GM18867 (cell line): ENCODE measurements at regions not wholly inside any gene's neighbourhood (a gene's known extent, or its start where the extent isn't known, plus 50 kb on each side); places are given as distances from the start of the nearest gene placed in this dataset.
"Not testable (repeated sequence)": the region's sequence is repeated elsewhere in the genome, so short reads cannot be mapped to it uniquely, and the experiment has no call there.

ENCODE experiments used
- ATAC-seq: cut with Tn5 transposase; IDR thresholded peaks from one replicate; pipeline ENCODE4 v1.9.1; 2021; ENCODE audit warnings: mild to moderate bottlenecking, moderate library complexity; ENCODE audit not compliant: unreplicated experiment

GRCh38 chr3:25895031-25895430 is 105.1 kb downstream of the OXSM start:
- no peak for ATAC-seq

- no peak for ATAC-seq
Measured at GRCh38 chr3:25895443-25895842, 105.6 kb downstream of the OXSM start.

DNA sequence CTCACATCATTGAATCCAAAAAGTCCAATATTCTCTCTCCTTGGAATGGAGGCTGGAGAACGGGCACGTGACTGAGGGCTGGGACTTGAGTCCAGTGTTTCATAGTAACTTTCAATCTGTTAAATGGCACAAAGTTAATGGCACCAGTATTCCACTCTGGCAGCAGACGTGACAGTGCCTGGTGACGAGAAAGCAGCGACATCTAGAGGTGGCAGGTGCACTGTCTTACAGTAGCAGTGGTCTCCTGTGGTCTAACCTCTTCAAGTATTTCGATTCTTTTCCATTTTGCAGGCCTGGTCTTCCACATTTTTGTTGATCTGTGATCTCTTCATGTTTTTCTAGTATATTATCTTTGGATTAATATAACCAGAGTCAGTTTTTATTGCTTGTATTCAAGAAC is 107.1 kb downstream of the OXSM start:
- ATAC-seq, result peak; percentile 78

GRCh38 chr3:25899352-25900101 is 109.6 kb downstream of the OXSM start:
- ATAC-seq, result peak; percentile 51

- ATAC-seq, result no peak
Measured at GRCh38 chr3:25900161-25900560, 110.3 kb downstream of the OXSM start.

- ATAC-seq, result no peak
Measured at GRCh38 chr3:25901796-25902195, 111.9 kb downstream of the OXSM start.

DNA sequence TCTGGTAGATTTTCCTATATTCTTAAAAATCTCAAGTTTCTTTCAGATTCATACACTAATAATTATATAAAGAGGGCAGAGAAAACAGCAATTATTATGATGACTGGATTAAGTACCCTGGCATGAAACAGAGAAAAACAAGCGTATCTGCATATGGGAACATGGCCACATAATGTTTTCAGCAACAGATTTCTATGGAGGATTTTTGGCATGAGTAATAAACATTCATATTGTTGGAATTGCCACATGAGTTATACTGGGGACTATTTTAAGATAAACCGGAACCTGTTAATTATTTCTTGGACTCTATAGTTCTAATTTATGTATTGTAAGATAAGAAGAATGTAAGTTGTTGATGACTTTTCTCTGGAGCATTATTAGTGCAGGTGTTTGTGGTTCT is 112.7 kb downstream of the OXSM start:
- ATAC-seq, result no peak

GRCh38 chr3:25903371-25904129 is 113.7 kb downstream of the OXSM start:
- no peak for ATAC-seq

DNA sequence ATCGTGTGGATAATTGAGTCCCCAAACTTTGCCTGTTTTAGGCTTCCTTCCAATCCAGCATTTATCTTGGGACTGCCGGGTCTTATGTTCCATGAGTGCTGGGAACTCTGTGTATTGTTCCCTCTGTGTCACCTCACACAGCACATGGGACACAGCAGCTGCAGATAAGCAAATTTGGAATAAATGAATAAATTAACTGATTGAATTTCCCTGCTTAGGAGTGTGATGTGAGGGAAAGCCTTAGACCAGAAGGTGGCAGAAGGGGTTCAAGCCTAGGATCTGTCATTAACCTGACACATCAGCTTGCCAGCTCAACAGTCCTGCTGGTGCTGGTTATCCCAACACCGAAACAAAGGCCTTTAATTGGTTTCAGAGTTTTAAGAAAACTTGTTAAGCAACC is 114.3 kb downstream of the OXSM start:
- ATAC-seq, result no peak

DNA sequence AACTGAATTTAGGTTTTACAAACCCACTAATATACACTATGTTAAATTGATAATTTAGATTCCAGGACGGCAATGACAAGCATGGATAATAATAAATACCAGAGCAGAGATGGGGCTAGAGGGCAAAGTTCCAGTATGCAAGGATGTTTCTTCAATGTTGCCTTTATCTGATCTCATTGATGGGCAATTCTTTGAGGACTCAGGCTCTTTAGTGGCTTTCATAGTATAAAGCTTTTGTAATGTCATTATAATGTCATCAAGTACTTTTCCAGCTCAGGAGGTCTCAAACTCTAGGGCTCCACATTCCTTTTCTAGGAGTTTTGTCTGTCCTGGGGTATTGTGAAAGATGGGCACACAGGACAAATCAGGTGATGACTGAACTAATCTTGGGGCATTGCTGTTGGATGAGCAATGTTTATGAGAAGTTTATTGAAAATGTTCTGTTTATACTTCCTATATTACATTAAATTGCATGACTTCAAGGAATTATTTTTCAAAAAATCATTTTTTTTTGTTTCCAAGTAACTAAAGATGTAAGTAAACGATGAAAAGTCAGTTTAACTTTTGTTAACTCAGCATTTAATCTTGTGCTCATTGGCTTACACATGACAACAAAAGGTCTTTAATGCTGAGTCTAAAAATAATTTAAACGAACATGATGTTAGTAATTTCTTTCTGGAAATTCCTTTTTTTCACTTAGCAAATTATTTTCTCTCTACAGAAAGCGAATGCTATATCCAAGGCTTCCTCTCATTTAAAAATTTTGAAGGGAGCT is 116.4 kb downstream of the OXSM start:
- ATAC-seq, result no peak

DNA sequence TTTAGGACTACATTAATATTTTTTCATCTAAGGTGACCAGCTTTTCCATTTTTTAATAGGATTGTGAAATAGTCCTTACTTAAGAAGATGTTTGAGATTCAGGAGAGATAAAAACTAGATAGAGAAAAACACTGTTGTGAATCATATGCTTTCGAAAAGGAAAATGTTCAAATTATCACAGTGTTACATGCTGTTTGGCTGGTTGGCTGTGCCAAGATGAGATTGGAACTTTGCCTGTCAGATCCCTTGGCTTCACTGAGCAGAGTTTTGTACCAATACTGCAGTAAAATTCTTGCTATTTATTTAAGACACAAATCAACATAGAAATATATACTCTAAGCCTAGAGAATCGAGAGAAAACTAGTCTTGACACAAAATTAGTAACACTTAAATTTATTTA is 117.2 kb downstream of the OXSM start:
- no peak for ATAC-seq

- ATAC-seq, result no peak
Measured at GRCh38 chr3:25910105-25910504, 120.2 kb downstream of the OXSM start.

GRCh38 chr3:25910997-25911396 is 121.1 kb downstream of the OXSM start:
- ATAC-seq, result no peak

DNA sequence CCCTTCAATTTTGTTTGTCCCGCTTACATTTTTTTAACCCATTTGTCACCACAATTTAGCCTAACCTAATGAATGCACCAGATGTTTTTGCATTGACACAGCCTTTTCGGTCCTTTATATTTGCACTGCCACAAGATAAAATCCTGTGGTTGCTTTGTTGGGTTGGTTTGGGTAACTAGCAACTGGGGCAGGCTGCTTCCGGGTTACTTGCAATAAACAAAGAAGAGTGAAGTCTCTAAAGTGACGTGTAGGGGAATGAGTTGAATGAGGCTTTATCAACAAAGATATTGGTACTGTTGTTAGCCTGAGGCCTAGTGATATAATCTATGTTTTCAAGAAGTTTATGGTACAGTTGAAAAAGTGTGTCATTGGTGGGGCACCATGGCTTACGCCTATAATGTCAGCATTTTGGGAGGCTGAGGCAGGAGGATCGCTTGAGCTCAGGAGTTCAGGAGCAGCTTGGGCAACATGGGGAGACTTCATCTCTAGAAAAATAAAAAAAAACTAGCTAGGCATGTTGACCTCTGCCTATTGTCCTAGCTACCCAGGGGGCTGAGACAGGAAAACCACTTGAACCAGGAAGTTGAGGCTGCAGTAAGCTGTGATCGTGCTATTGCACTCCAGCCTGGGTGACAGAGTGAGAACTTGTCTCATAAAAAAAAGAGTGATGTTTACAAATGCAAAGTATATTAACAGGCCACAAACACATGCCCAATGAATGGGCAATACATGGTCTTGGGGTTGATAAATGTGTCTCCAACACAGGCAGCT is 121.8 kb downstream of the OXSM start:
- no peak for ATAC-seq

DNA sequence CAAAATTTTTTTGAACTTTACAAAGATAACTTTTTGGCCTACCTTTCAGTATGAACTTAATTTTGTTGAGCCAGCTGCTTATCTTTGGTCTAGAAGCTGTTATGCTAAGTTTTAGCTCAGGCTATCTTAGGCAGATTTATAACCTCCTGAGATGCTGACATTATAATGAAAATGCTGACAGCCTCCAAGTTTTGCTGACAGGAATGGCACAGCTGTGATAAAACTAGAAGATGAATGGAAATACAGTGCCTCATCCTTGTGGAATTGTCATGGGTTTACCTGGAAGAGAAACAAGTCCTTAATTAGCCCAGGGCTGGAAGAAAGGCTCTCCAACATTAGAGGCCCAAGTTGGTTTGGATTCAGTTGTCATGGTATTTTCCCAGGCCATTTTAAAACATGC is 123.3 kb downstream of the OXSM start:
- ATAC-seq, result no peak

- ATAC-seq, result no peak
Measured at GRCh38 chr3:25915673-25916072, 125.8 kb downstream of the OXSM start.

DNA sequence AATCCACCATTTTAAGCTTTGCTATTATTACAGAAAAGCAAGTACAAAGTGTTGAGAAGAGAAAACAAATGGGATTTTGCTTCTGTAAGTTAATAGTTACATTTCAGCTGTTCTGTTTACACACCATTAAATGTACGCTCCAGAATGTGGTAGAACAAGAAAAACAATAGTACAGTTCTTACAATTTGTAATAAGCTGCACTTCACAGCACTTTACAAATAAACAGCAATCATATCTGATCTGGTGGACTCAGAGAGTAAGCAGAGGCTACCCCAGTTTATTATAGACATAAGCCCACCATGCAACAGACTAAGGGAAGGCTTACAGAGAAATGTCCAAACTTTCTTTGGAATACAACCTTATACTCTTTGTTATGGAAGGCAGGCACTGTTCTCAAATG is 126.4 kb downstream of the OXSM start:
- no peak for ATAC-seq

GRCh38 chr3:25931967-25932366 is 142.1 kb downstream of the OXSM start:
- not testable (repeated sequence) for ATAC-seq

DNA sequence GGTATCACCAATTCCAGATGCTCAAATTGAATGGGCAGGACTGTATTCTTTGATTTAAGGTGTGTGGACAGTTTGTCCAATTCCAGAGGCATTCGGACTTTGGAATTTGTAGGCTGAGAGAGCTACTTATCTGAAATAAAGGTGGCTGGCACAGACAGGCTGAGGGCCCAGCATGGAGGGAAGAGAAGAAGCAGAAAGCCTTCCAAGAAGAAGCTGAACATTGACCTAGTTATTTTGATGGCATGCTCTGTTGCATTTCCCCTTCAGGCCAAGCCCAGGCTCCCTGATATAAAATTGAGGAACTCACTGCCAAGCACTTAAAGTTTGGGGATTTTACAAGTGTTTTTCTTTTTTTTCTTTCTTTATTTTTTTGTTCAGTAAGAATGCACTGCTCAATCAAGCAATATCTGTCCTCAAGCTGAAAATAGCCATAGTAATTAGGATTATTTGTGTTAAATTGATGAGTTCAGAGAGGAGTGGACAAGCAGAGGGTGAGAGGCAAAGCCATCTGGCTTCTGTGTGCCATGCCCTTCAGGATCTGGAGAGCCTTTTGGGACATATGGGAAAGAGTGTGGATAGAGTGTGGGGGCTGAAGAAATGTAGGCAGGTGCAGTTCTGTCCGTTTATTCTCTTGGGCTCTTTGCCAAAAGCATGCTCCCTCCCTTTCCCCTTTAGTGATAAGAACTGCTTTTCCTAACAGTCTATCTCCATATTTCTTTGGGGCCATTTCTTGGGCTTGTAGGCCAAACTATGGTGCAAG is 148.9 kb downstream of the OXSM start:
- no peak for ATAC-seq

GRCh38 chr3:25940935-25941334 is 151.0 kb downstream of the OXSM start:
- no peak for ATAC-seq
